NCI-H774 (cell line): ENCODE measurements at regions not wholly inside any gene's neighbourhood (a gene's known extent, or its start where the extent isn't known, plus 50 kb on each side); places are given as distances from the start of the nearest gene placed in this dataset.
A peak's percentile ranks its signal among the peaks of the same experiment; 100 is the strongest.

Experiments used
- DNase-seq: peaks from one replicate; lab custom pipeline; 2025; lab: John Stamatoyannopoulos, UW

DNA sequence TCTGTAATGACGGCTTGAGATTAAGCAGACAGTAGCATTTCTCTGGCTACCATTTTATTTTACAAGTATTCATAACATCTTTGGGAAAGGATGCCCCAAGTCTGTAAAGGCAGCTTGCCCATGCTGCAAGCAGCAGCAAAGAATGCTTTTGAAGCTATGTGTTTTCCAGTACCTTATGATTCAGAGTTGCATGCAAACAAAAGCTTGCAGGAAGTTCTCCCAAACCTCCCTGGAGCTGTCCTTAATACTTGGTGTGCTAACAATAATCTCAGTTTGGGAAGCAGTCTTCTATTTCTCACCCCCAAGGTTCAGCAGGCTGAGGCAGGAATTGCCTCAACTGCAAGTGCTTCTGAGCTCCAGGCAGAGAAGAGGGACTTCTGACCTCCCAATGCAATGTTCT, 60.8 kb downstream of the CCNA1 start:
- no peak for DNase-seq

DNA sequence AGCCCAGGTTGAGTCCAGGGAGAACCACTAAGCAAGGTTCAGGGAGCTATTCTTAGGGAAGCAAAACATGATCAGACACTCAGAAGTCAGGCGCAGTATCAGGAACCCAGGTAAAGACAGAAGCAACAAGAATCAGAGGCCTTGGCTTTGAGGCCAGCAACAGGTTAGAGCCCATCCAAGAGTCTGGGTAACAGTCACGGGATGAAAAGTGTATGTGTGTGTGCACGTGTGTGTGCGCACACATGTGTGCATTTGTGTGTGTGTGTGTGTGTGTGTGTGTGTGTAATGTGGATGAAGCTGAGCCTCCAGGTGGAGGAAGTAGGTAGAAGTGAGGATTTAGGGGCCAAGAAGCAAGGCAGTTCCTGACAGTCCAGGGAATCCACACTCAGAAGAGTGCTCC, 63.1 kb downstream of the CCNA1 start:
- no peak for DNase-seq

DNA sequence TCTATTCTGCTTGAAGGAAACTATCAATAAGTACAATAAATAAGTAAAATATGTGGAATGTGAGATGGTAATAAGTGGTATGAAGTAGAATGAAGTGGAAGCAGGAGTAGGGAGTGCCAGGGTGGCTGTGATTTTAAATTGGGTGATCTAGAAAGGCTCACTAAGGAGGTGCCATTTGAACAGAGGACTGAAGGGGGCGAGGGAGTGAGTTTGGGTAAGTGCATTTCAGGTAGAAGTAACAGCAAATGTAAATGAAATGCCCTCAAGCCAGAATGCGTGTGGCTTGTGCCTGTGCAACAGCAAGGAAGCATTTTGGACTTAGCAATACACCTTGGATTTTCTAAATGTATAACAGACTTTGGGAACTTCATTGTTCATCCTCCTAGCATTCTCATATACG, 77.1 kb downstream of the CCNA1 start:
- no peak for DNase-seq

DNA sequence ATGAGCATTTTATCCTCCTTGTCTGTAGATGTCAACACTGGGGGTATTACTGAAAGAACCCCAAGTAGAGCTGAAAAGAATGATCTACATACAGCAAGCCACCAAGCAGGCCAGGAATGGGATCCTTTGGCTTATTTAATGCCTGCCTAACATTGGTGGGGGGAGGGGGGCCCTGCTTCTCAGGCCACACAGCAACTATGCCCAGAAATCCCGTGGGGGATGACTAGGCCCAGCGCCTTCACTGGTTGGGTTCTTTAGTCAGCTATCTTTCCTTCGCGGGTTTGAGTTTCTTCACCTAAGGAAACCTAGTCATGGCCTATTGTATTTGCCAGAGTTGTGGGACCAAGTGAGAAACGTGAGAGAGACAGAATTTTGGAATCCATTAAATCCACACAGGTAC, 80.5 kb downstream of the CCNA1 start:
- no peak for DNase-seq

DNA sequence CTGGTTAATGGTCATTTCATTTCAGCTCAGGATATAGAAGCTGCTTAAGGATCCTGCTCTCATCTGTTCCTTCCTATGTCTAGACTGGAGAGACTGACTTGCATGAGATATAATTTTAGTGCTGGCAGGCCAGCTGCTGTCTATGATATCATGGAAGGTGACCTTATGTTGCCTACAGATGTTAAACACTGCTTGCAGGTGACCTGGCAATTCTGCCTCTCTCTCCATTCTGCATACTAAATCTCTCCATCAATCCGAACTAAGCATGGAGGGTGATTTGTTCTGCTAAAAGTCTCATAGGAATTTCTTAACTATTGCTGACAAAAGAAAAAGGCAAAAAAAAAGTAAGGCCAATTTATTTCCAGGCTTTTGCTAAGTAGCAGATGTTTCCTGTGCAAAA, 81.0 kb downstream of the CCNA1 start:
- DNase-seq = no peak

DNA sequence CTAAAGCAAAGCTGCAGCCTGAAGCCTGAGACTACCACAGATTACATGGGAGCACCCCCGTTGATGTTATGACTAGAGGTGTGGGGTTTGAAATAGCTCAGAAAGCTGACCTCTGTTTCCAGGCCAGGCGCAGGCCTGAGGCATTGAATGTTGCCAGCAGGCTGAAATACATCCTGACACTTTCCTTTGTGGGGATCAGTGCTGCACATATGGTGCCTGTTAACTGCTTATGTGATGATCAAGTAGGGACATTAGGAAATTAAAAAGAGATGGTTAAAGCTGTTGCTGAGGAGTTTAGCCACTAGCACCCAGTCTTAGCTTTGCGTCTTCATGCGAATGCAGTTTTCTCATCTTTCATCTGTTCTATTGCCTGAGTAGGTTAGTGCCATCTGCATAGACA, 83.2 kb downstream of the CCNA1 start:
- DNase-seq = no peak

DNA sequence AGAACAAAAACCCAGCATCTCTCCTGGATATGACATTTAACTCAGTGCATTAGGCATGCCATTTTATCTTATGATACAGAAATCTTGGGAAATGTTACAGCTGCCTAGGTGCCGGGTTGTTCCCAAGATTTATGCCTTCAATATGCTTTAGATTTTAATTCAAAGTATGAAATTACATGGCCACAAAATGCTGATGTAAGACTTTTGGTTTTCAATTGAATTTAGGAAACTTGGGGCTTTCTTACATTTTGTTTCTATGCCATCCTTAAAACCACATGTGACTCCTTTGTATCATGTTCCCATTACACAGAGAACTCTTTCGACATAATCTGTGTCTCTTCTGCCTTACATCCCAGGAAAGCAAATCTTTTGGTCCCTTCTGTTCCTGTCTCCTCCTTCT, 83.9 kb downstream of the CCNA1 start:
- no peak for DNase-seq

DNA sequence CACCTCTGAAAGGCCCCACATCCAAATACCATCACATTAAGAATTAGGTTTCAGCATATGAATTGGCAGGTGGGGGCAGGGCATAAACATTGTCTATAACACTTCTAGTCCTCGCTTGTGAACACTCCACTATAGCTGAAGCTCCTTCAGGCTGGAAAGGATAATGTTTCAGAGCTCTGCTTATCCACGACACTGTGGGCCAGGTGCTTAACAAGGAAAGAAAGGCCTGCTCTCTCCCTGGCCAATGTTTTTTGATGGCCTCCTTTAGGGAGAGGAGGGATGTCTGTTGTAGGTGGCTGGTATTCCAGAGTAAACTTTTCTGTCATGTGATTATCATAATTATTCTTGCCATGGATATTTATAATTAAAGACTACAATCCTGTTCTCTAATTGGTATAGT, 86.4 kb downstream of the CCNA1 start:
- DNase-seq = no peak

DNA sequence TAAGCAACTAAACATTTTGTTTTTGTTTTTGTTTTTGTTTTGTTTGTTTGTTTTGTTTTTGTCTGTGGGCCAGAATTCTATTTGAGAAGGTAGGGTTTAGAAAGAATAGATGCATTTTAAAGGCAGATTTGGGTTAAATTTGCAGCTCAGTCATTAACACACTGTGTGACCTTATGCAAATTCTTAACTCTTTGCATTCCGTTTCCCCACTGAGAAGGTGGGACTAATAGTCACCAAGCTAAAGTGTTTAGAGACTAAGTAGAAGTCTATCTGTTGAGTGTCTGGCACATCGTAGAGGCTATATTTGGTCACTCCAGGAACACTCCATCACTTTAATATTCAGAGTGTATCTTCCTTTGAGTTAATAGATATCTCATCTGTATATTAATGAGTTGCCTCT, 87.1 kb downstream of the CCNA1 start:
- DNase-seq = no peak

DNA sequence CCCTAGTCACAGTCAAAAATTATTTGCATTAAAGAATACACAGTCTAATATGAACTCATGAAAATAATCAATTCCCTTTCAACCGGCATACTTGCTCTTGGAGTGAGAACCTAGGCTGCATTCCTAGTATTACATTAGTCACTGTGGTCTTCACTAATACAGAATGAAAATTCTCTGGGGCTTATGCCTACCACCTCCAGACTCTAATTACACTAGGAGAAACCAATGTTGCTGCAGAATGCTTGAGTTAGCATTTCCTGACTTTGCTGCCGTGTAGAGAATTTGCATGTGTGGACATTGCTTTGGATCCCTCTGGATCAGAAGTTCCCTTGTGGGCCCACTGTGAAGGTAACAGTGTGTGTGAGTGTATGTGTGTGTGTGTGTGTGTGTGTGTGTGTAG, 87.8 kb downstream of the CCNA1 start:
- no peak for DNase-seq

DNA sequence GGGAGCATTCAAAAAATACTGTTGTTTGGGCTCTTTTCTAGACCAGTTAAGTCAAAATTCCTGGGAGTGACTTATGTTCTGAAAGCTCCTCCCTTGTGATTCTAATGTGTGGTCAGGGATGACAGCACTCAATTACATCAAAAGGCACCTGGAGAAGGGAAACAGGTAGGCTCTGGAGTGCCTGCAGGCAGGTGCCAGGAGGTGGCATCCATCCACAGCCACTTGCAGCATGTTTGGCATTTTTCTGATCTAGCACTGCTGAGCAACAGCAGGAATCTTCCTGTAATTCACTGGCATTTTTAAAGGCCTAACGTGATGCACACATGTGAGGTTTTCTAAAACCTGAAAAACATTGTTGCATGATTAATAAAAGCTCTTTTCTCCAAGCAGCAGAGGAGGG, 94.6 kb downstream of the CCNA1 start:
- no peak for DNase-seq

DNA sequence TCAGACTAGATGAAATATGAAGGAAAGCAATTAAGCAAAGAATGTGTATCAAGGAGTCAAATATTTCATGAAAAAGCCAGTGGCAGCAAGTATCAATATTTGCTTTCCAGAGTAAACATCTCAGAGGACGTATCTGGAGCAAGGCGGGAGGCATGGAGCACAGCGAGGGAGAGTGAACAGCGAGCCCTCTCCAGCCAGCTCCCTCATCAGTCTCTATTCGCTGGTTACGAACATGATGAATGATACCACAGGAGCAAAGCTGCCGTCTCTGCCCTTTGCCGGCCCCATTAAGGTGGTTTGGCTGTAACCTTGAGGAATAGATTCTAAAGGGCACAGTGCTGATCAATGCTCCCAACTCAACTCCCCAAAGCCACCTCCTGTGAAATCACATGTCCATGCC, 95.8 kb downstream of the CCNA1 start:
- no peak for DNase-seq

DNA sequence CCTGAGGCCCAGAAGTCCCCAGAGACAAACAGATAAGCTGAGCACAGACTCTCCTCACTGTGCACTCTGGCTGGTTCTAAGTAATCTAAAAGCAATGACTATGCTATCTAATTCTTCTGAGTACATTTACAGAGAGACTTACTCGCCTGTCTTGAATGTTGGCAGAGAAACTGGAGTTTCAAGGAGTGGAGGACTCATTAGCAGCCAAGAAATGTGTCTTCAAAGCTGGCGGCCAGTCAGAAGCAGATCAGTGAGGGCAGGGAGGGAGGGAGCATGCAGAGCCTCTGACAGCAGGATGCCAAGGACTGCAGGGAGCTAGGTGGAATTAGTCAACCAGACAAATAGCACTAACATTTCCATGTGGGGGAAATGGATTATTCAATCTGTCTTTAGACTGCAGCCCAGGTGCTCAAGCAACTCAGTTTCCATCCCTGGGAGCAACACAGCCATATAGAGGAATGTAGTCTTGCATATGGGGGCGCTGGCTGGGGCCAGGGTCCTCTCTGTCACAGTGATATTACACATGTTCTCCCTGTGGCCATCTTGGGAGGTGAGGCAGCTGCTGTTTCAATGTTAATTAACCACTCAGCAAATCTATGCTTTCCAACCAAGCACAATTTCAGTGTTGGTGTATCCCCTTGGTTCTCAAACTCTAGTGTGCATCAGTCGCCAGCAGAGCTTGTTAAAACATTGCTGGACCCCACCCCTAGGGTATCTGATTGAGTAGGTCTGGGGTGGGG, 97.9 kb downstream of the CCNA1 start:
- no peak for DNase-seq

DNA sequence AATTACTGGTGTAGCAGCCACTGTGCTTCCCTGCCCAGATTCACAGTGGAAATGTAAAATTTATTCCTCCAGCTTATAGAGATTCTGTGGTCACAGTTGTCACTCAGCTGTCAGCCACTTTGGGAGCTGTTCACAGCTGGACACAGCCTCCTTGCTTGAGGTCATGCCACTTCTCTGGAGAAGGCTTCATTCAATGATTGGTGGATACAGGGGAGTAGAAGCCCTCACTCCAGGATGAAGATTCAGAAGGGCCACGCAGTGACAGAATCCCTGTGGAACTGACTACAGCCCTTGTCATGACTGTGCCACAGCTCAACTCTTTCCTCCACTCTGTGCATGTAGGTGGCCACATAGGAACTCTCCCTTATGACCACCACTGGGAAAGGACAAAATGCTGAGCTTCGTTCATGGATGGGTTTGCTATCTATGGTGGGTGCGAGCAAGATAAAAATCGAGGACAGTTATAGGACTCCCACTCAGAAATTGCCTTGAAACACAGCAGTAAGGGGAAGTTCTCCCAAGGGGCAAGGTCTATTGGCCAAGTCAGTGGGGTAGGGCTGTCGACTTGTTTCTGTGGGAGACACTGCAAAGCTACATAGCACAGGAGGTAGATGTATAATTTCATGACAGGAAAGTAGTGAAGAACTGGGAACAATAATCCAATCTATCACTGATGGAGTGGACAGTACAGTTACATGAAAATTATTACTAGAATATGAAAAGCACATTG, 98.7 kb downstream of the CCNA1 start:
- no peak for DNase-seq

DNA sequence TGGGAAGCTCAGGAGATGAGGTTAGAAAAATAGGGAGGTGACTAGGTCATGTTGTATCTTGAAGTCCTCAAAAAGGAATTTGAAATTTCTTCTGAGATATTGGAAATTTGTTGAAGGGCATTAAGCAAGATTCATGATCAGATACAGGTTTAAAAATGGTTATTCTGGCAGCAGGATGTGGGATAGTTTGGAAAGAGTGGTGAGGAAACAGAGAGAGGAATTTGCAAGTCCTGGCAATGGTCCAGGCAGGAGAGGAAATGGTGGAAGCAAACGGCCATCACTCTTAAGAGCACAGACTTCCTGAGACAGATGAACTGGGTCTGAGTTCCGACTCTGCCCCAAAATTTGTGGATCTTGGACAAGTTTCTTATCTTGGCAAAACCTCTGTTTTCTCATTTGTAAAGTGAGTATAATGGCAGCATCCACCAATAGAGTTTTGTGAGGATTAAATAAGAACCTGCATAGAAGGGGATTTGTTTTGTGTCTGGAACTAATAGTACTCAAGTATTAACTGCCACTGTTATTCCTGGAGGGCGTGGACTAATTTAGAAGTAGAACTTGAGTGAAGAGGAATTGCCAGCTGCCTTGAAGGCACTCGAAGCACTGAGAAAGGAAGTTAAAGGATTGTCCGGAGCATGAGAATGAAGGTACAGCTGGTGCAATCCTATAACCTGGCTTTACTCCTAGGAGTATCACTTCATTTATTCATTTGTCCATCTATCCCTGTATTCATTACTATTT, 99.6 kb downstream of the CCNA1 start:
- no peak for DNase-seq

DNA sequence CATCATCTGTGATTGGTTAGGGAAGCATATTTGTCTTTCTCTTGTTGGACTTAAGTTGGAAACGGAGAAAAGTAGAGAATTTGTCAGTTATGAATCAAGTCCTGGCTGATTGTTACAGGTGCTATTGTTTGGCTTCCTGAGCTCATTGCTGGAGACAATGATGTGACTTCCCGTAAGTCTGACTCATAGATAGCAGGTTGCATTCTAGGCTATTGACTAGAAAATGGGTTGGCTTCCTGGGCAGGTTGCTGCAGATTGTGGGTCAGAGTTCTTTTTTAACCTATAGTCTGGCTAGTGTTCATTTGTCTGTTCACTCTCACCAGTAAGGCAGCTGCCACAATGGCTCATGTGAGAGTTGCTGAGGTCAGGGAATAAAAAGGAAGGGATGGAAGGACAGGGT, 101.5 kb downstream of the CCNA1 start:
- no peak for DNase-seq

DNA sequence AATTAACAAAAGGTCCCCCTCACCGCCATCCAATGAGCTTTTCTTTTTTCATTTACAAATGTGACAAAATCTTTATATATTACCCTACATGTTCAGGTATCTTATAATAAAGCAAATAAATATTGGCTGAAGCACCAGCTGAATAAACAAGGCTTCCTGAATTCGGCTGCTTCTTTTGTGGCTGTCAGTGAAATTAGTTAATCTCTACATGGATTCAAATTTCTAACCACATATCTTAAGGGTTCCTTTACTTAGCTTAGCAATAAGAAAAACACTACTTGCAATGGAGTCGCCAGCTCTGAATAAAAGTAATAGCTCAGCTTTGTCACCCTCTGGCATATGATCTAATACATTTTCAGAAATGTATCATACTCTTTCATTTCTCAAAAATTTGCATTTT, 104.3 kb downstream of the CCNA1 start:
- DNase-seq = peak; percentile 53

DNA sequence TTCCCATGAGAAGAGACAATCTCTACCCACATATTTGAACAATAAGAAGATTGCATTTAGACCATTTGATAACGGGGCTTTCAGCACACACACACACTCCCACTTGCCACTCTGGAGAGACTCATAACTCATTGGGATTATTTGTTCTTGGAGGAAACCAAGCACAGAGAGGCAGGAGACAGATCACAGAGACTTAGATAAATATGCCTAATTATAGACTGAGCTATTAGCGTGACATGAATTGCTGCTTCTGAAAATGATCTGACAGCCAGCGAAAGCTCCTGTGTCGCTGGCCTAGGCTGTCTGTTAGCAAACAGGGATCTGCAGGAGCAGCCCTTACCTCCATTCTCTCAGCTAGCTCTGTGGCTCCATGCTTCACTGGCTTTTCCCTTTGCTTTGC, 111.4 kb downstream of the CCNA1 start:
- DNase-seq = peak; percentile 42

DNA sequence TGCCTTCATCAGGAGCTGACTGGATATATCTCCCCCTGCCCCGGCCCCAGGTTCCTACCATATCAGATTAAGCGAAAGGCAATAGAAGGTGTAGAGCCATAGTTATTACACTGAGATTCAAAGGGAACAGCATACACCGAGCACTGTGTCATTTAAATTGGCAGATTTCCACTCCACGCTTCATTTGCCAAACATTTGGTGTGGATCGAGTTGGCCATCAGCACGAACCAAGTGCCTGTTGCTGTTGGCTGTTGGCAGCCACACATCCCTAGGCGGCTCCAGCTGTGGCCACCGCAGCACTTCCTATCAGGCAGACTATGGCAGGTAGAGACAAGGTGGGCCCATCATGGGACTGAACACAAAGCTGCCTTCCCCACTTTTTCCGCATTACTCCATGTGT, 115.8 kb downstream of the CCNA1 start:
- DNase-seq = no peak

DNA sequence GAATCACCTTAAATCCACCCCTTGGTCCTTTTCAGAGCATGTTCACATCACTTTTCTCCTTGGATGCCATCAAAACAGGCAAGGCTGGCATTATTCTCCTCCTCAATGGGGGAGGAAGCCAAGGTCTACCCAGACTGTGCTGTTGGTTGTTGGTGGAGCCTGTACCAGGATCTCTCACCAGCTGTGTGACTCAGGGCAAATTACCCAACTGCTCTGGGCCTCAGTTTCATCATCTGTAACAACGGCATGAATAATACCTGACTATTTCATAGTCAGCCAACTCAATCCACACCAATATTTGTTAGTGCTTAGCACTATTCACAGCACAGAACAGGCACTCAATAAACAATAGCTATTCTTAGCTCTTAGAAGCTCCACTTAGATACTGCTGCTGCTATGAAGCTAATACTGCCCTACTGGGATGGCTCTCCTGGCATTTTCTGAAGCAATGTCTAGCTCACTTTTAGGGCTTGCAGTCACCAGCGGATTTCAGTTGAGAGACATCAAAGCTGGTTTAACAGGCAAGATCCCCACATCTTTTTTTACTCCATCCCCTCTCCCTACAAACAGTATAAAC, 116.9 kb downstream of the CCNA1 start:
- no peak for DNase-seq

DNA sequence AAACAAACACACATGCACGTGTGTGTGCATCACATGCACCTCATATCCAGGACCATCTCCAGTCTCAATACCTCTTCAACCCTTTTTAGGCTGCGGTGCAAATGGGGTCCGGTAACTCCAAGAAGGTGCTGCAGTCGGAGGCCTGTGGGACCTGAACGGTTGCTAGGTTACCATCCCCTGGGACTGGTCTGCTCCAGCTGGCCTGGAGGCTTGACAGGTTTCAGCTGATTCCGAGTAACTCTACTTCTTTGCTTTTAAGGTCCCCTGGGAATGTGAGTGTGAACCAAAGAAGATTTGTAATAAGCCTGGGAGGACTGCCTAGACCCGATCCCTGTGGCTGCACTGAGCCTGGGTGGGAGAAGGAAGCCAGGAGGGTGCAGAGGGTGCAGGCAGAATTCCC, 117.5 kb downstream of the CCNA1 start:
- no peak for DNase-seq

DNA sequence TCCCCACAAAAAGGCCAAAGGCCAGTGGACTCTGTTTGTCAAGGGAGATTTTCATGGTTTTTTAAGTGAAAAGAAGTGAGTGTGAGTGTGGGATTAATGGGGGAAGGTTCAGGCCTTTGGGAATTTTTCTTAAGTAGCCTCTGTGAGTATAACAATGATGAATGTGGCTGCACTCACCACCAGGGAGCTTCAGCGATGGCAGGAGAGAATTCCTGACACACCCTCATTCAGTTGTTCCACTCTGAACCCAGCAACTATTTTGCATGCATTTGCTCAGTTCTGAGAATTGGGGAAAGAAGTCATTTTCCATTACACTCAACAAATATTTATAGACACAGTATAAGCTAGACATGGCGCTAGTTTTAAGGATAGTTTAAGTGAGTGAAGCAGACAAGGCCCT, 117.9 kb downstream of the CCNA1 start:
- DNase-seq = no peak

DNA sequence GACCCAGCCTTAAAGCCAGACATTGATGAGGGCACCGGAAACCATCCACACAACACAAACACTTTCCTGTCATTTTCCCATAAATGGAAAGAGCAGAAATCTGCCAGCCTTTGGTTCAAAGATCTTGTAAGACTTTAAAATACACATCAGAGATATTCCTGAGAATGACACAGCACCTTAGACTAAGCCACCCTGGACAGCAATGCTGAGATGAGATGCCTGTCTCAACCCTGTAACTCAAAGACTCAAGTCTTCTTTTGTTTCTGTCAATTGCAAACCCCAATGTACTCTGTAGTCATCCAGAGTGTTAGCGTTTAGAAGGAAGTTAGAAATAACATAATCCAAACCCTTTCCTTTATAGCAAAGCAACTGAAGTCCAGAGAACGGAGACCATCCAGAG, 119.2 kb downstream of the CCNA1 start:
- DNase-seq = no peak
